Prostate gland (tissue), 2 donors: ENCODE measurements at regions not wholly inside any gene's neighbourhood (a gene's known extent, or its start where the extent isn't known, plus 50 kb on each side); places are given as distances from the start of the nearest gene placed in this dataset.

ENCODE experiments used
- DNase-seq: peaks from one replicate; pipeline ENCODE4 v3.0.0-alpha.2; 2019; ENCODE audit warnings: low spot score
- H3K27ac ChIP-seq, 2 donors: fragments of 200-600 bp; sonication (generic); 2 replicates each; pipeline ENCODE4 v1.5.1; 2017 to 2019
- H3K27me3 ChIP-seq: fragments of 200-600 bp; sonication (generic); replicated peaks from 2 replicates; pipeline ENCODE4 v1.5.1; 2019; ENCODE audit not compliant: insufficient read depth
- H3K36me3 ChIP-seq, 2 donors: fragments of 200-600 bp; sonication (generic); 1 replicate in 1 of 2; 2 replicates in 1 of 2; pipeline versions ENCODE4 v1.5.1 to v1.8.1; 2017 to 2019
- H3K4me1 ChIP-seq: fragments of 200-600 bp; sonication (generic); replicated peaks from 2 replicates; pipeline ENCODE4 v1.5.1; 2019
- H3K4me3 ChIP-seq, 2 donors: fragments of 200-600 bp; sonication (generic); 2 replicates each; pipeline ENCODE4 v1.5.1; 2017 to 2019
- H3K9me3 ChIP-seq: fragments of 200-600 bp; sonication (generic); 2 replicates; pipeline ENCODE4 v1.5.1; 2017
- POLR2A ChIP-seq: fragments of 450-650 bp; IDR thresholded peaks from one replicate; pipeline ENCODE4 v1.6.1; 2016; ENCODE audit warnings: antibody characterized with exemption, mild to moderate bottlenecking
- POLR2AphosphoS5 ChIP-seq: sonication (generic); formaldehyde crosslinking; IDR thresholded peaks from one replicate; pipeline ENCODE4 v1.6.1; 2017; ENCODE audit warnings: antibody characterized with exemption
- WGBS: methylation state at CpG from one replicate; pipeline ENCODE4 v1.1.5; 2018; 5-methylcytosine and 5-hydroxymethylcytosine counted together
- intact Hi-C: fragments of 100-400 bp; cut with DNase I; formaldehyde crosslinking; loops from one replicate; pipeline ENCODE4 v1.14.2; 2022
- TF ChIP-seq, protein P1 (sequence below), 4 experiments: fragments of 200-600 bp in 2 of 4; fragments of 450-650 bp in 2 of 4; sonication (generic) in 2 of 4; IDR thresholded peaks; 1 replicate in 3 of 4; 2 replicates in 1 of 4; pipeline ENCODE4 v1.5.1; 2016 to 2019; ENCODE audit warnings: antibody characterized with exemption in 4 of 4, mild to moderate bottlenecking in 2 of 4, moderate library complexity in 2 of 4

DNA sequence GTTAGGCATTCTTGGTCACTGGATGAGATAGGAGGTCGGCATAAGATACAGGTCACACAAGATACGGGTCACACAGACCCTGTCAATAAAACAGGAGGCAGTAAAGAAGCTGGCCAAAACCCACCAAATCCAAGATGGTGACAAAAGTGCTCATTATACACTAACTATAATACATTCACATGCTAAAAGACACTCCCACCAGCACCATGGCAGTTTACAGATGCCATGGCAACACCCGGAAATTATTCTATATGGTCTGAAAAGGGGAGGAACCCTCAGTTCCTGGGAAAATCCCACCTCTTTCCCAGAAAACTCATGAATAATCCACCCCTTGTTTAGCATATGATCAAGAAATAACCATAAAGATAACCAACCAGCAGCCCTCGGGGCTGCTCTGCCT is 56.0 kb upstream of the PTPRM start:
- no peak overlapping the region for H3K27ac ChIP-seq
- H3K36me3 ChIP-seq, result no peaks in the 10 kb centered on the region
- intact Hi-C loops, result no loop called here
- 85% methylated on average over 4 of the region's 4 CpGs for WGBS
- H3K4me1 ChIP-seq, result no peaks in the 10 kb centered on the region
- DNase-seq, result no peak
- no peaks in the 10 kb centered on the region for H3K9me3 ChIP-seq
- TF ChIP-seq, protein P1, sequence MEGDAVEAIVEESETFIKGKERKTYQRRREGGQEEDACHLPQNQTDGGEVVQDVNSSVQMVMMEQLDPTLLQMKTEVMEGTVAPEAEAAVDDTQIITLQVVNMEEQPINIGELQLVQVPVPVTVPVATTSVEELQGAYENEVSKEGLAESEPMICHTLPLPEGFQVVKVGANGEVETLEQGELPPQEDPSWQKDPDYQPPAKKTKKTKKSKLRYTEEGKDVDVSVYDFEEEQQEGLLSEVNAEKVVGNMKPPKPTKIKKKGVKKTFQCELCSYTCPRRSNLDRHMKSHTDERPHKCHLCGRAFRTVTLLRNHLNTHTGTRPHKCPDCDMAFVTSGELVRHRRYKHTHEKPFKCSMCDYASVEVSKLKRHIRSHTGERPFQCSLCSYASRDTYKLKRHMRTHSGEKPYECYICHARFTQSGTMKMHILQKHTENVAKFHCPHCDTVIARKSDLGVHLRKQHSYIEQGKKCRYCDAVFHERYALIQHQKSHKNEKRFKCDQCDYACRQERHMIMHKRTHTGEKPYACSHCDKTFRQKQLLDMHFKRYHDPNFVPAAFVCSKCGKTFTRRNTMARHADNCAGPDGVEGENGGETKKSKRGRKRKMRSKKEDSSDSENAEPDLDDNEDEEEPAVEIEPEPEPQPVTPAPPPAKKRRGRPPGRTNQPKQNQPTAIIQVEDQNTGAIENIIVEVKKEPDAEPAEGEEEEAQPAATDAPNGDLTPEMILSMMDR (IDR thresholded peaks at IDR 0.05), result no peak
- TF ChIP-seq POLR2A (no peak), POLR2AphosphoS5 (no peak)
- H3K27me3 ChIP-seq, result no peaks in the 10 kb centered on the region
- no peak overlapping the region for H3K4me3 ChIP-seq

DNA sequence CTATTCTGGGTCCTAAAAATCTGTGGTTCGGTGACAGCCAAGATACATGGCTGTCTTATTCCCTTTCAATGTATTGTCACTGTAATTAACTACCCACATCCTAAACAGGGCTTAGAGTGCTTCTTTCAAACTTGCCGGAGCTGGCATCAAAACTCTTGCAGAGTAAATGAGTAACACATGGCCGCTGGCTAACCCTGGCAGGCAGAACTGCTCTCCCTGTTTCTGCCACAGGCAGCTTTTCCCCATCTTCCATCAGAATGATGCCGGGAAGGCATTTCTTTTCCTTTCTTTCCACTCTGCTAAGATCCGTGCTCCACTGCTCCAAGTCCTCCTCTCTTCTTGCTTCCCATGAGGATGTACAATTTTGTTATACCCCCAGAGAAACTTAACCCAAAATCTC is 54.8 kb upstream of the PTPRM start:
- Histone ChIP-seq H3K36me3 (no peaks in the 10 kb centered on the region), H3K9me3 (no peaks in the 10 kb centered on the region), H3K27me3 (no peaks in the 10 kb centered on the region), H3K4me1 (no peaks in the 10 kb centered on the region), H3K27ac (peak overlapping the region in 1 of 2 donors; percentile 31), H3K4me3 (no peak overlapping the region)
- peak; percentile 15 for DNase-seq
- intact Hi-C loops, result no loop called here
- TF ChIP-seq POLR2AphosphoS5, result no peak
- TF ChIP-seq POLR2A, result no peak
- TF ChIP-seq, protein P1 (IDR thresholded peaks at IDR 0.05), result no peak
- WGBS, result 29% methylated on average over 5 of the region's 5 CpGs

DNA sequence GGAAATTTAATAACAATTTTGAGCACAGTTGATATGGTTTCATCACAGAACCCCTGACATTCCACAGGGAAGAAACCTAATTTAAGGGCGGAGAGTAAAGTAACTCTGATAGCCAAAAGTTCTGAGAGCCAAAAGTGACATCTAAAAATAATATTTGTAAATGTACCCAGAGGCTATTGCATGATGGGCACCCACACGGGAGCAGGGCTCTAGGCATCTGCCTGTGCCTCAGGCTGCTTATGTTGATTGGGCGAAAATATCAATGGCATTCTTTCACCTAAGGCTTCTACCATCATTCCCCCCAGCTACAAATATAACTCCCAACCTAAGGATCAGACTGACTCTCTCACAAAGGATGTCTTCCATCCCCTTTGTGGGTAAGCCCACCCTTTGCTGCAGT is 54.1 kb upstream of the PTPRM start:
- intact Hi-C loops, result no loop called here
- TF ChIP-seq POLR2AphosphoS5, result no peak
- TF ChIP-seq POLR2A, result no peak
- TF ChIP-seq, protein P1 (IDR thresholded peaks at IDR 0.05), result no peak

DNA sequence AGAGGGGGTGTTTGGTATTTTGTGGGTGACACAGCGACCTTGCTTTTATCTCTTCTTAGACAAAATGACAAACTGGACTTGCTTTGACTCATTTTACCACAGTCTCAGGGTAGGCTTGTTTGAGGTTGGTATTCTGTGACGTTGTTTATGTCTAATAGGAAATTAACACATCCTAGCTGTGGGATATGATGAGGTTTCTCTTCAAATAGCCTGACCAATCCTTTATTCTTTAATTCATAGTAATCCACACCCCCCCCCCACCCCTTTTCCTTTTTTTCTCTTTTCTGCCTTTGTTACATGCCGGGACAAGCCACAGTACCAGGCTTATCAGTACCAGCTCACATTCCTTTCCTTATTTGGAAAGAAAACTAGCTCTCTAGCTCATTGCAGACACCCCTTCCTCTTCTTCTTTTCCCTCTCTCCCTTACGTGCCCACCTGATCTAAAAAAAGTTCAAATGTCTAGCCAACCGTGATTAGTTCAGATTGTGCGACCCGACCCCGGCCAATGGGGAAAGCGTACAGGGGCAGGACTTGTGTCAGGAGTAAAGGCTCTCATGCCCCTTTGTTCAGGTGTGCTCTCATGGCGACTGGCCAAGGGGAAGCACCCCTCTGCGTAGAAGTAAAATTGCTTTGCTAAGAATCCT is 52.2 kb upstream of the PTPRM start:
- WGBS, result 58% methylated on average over 11 of the region's 11 CpGs
- Histone ChIP-seq H3K9me3 (no peaks in the 10 kb centered on the region), H3K4me1 (no peaks in the 10 kb centered on the region), H3K27me3 (no peaks in the 10 kb centered on the region), H3K27ac (no peak overlapping the region), H3K36me3 (no peaks in the 10 kb centered on the region), H3K4me3 (no peak overlapping the region)
- TF ChIP-seq POLR2AphosphoS5 (no peak), POLR2A (no peak)
- TF ChIP-seq, protein P1 (IDR thresholded peaks at IDR 0.05), result no peak
- DNase-seq, result no peak
- intact Hi-C loops, result loop anchor here (5.0 kb wide), 1 partner anchor 48 kb away; no protein-coding TSS in a partner anchor

More for the DNA sequence above, 54.1 kb upstream of the PTPRM start:
- Histone ChIP-seq H3K36me3 (no peaks in the 10 kb centered on the region), H3K4me3 (no peak overlapping the region), H3K4me1 (no peaks in the 10 kb centered on the region), H3K27me3 (no peaks in the 10 kb centered on the region), H3K27ac (no peak overlapping the region), H3K9me3 (no peaks in the 10 kb centered on the region)
- WGBS, result 64% methylated on average over 3 of the region's 3 CpGs
- no peak for DNase-seq
